HG03064 (cell line): ENCODE measurements at regions not wholly inside any gene's neighbourhood (a gene's known extent, or its start where the extent isn't known, plus 50 kb on each side); places are given as distances from the start of the nearest gene placed in this dataset.
A peak's percentile ranks its signal among the peaks of the same experiment; 100 is the strongest.

Source experiments
- ATAC-seq: cut with Tn5 transposase; IDR thresholded peaks from one replicate; pipeline ENCODE4 v1.9.1; 2021; ENCODE audit warnings: low read depth; ENCODE audit not compliant: unreplicated experiment

GRCh38 chr1:50358962-50359361 is 64.3 kb downstream of the DMRTA2 start:
- no peak for ATAC-seq

- no peak for ATAC-seq
Measured at GRCh38 chr1:50357186-50357585, 66.1 kb downstream of the DMRTA2 start.

- ATAC-seq, result no peak
Measured at GRCh38 chr1:50354813-50355212, 68.4 kb downstream of the DMRTA2 start.

- ATAC-seq, result no peak
Measured at GRCh38 chr1:50352428-50352827, 70.8 kb downstream of the DMRTA2 start.

- ATAC-seq, result no peak
Measured at GRCh38 chr1:50350868-50351267, 72.4 kb downstream of the DMRTA2 start.

GRCh38 chr1:50350421-50350820 is 72.8 kb downstream of the DMRTA2 start:
- ATAC-seq, result no peak

GRCh38 chr1:50349242-50349565 is 74.0 kb downstream of the DMRTA2 start:
- no peak for ATAC-seq

GRCh38 chr1:50348449-50349241 is 74.6 kb downstream of the DMRTA2 start:
- no peak for ATAC-seq

- no peak for ATAC-seq
Measured at GRCh38 chr1:50347933-50348332, 75.3 kb downstream of the DMRTA2 start.

GRCh38 chr1:50346621-50347020 is 76.6 kb downstream of the DMRTA2 start:
- no peak for ATAC-seq

GRCh38 chr1:50343323-50343722 is 79.9 kb downstream of the DMRTA2 start:
- ATAC-seq, result no peak

- no peak for ATAC-seq
Measured at GRCh38 chr1:50342525-50342924, 80.7 kb downstream of the DMRTA2 start.

GRCh38 chr1:50335036-50335435 is 88.2 kb downstream of the DMRTA2 start:
- no peak for ATAC-seq

- peak; percentile 90 for ATAC-seq
Measured at GRCh38 chr1:50333595-50333974, 89.7 kb downstream of the DMRTA2 start.

GRCh38 chr1:50332941-50333594 is 90.2 kb downstream of the DMRTA2 start:
- ATAC-seq, result peak; percentile 86

GRCh38 chr1:50329332-50329932 is 93.8 kb downstream of the DMRTA2 start:
- no peak for ATAC-seq

GRCh38 chr1:50328552-50328951 is 94.7 kb downstream of the DMRTA2 start:
- no peak for ATAC-seq

- no peak for ATAC-seq
Measured at GRCh38 chr1:50326026-50326425, 97.2 kb downstream of the DMRTA2 start.

- ATAC-seq, result no peak
Measured at GRCh38 chr1:50322579-50322978, 100.7 kb downstream of the DMRTA2 start.

GRCh38 chr1:50318428-50318827 is 104.8 kb downstream of the DMRTA2 start:
- no peak for ATAC-seq

GRCh38 chr1:50308878-50309277 is 114.4 kb downstream of the DMRTA2 start:
- ATAC-seq, result no peak

GRCh38 chr1:50305808-50306207 is 117.4 kb downstream of the DMRTA2 start:
- ATAC-seq, result no peak
